C1 segment of cervical spinal cord (tissue), 14 donors: ENCODE measurements at regions not wholly inside any gene's neighbourhood (a gene's known extent, or its start where the extent isn't known, plus 50 kb on each side); places are given as distances from the start of the nearest gene placed in this dataset.

Source experiments
- DNase-seq, 14 donors: peaks; one replicate each; lab custom pipeline; 2025; lab: John Stamatoyannopoulos, UW

DNA sequence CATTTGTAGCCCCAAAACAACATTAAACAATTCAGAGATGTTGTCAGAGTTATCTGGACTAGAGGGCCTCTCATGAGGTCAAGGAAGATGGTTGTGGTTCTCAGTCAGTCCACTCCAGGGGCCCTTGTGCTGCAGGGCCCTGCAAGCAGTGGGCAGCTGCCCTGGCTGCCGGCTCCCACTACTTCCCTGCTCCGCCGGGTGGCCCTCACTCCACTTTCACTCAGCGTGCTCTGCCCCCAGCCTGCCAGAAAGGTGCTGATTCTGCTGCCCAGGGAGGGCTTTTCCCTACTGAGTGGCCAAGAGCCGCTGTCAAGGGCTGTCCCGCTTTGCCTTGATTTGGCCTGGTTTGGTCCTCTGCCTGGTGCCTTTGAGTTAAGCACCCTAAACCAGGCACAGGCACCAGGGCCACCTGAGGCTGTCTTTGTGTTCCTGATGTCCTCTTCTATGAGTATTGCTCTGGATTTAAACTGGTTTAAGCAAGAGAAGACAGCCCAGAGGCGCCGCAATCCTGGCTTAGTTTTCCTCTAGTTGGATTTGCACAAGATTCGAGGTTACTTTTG, 117.2 kb downstream of the GADD45G start:
- no peak for DNase-seq

DNA sequence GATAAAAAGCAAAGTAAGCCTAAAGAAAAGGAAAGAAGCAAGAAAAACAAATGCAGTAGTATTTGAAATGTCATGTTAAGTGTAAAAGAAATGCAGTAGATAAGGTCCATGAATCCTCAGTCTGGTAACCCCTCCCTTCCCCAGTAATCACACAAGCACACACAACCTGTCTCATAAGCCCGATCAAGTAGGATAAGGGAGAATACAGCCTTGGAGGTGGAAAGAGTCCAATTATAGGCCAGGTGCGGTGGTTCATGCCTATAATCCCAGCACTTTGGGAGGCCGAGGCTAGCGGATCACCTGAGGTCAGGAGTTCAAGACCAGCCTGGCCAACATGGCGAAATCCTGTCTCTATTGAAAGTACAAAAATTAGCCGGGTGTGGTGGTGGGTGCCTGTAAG, 117.9 kb downstream of the GADD45G start:
- no peak for DNase-seq

DNA sequence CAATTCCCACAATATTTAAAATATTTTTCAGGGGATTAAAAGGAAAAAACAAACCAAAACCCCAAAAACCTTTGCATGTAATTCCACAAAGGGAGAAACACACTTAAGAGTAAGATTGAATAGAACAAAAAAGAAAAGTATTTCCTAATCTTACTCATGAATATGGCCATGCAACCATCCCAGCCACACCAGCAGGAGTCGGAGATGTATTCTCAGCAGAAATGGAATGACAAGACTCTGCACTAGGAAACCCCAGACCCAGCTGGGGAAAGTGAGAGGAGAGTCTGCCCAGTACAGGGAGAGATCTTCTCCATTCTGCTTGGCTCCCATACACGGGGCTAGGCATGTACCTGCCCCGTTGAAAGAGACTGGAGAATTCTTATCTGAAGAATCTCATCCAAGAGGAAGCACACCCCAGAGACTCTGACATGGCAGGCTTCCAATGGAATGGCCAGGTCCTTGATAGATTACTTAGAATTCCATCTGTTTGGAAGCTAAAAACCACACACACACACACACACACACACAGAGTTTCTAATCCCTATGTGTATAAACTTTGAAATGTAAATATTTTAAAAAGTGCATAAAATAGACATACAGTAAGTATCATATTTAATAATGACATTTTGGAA, 118.8 kb downstream of the GADD45G start:
- DNase-seq, result no peak

DNA sequence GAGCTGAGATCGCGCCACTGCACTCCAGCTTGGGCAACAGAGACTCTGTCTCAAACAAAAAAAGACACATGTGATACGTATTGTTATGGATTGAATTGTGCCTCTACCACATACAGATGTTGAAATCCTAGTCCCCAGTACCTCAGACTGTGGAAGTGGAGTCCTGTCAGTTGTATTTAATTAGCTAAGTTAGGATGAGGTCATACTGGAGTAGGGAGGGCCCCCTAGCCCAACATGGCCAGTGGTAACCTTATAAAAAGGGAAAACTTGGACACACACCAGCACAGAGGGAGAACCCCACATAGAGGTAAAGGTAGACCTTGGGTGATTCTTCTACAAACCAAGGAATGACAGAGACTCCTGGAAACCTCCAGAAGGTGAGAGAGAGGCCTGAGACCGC, 119.8 kb downstream of the GADD45G start:
- DNase-seq, result no peak

DNA sequence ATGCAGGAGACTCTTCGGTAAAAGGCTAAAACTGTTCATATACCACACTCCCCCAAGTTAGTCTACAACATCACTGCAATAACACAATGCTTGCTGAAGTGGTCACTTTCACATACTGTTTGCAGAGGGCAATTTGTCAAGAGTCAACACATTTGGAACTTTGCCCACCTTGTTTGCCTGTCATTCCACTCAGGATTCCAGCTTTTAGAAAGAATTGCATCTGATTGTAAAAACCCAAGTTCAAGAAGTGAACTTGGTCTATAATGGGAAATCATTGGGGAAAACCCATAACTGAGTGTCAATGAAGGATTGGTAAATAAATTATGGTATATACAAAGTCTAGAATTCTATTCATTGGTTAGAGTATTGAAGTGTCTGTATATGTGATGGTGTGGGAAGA, 120.5 kb downstream of the GADD45G start:
- no peak for DNase-seq

DNA sequence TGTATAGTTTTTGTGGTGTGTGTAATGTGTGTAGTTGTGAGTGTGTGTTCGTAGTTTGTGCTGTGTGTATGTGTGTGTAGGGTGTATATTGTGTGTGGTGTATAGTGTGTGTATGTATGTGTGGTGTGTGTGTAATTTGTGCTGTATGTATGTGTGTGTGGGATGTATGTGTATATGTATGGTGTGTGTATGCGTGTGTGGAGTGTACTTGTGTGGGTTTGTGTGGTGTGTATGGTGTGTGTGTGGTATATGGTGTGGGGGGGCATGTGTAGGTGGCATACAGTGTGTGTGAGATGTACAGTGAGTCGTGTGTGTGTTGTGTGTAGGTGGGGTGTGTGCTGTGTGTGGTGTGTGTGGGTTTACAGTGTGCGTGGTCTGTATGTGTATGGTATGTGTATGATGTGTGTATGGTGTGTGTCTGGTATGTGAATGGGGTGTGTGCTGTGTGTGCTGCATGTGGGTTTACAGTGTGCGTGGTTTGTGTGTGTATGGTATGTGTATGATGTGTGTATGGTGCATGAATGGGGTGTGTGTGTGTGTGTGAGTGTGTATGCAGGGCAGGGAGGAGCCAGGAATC, 125.2 kb downstream of the GADD45G start:
- no peak for DNase-seq

DNA sequence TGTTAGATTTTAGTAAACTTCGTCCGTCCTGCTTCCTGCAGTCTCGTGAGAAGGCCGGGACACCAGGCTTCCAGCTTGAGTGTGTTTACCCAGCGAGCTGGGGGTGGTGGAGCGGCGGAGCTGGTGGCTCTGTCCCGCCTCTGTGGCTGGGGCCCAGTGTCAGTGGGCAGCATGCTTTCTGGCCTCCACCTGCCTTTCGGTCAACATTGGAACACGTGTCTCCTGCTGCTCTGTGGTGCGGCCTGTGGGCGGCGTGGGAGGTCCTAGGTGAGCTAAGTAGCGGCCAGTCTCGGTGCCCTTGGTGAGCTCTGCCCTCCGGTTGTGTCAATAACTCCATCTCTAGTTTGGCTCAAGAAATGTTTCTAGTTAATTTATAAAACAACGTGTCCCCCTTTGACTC, 125.9 kb downstream of the GADD45G start:
- DNase-seq, result no peak

DNA sequence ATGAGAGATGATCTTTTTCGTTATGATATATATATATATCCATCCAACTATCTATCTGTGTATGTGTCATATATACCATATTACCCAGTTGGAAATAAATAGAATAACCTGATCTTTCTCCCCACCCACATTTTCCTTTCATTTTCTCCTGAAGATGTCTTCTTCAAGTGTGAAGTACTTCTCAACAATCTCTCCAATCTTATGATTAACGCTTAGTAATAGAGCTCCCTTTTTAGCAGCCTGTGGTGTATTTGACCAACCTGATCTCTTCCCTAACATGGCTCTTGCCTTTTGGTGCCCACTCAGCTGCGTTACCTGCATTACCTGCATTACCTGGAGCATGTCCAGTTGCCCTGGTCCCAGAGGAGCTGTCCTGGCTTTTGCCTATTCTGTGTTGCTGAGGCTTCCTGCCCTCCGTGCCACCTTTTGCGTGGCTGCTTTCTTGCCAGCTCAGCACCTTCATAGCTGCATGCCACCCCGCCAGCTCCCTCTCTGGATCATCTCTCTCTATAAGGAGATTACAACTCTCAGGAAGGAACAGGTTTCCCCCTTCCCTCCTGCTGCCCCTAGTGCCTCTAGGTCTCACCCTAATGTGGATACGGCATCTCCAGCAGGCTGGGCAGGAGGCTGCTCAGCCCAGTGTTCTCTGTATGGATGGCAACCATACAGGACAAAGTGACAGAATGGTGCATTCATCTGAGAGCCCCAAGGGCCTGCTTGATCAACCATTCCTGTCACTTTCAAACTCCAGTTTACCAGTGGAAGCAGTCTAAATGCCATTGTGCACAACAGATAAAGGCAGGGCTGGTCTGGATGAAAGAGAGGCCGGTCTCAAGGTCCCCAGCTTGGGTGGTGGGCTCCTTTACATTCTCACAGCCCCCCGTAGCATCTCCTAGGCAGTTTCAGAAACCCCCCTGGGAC, 126.7 kb downstream of the GADD45G start:
- no peak for DNase-seq

DNA sequence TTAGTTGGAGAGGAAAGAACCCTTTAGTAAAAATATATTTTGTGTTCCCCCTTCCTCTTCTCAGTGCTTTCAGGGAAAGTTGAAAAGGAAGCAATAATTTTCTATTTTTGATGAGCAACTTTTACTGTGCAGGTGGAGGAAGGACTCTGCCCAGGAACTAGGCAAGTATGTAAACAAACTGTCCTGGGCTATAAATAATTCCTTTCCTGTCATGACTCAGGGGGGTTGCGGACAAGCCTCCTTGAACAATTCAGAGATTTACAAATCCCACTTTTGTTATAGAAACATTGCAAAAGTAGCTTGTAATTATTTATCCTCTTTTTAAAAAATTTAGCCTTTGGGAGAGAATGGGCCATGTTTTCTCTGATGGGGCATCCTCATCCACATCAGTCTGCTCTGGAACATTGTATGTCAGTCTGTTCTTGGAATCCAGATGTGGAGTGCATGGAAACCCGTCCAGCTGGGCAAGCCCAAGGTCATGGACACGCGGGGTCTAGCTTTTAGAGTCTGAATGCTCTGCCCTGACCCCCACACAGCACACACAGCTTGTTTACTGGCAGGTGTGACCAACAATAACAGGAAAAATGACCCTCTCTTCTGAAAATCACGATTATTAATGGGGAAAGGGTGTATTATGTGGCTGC, 127.6 kb downstream of the GADD45G start:
- DNase-seq, result no peak

DNA sequence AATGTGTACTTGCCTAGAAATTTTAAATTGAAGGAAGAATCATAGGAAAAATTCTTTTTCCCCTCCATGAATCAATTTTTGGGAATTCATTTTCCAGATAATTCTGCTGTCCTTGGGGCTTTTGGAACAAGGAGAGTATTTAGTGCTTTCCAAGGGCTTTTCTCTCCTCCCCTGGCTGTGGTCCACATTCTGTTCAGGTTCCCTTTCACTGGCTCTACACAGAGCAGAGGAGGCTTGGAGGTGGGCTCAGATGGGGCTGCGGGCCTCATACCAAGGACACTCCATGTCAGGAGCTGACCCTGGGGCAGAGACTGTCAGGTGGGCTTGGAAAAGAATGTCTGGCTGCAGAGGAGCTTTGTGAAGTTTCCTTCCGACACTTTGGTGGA, 128.1 kb downstream of the GADD45G start:
- DNase-seq, result no peak

DNA sequence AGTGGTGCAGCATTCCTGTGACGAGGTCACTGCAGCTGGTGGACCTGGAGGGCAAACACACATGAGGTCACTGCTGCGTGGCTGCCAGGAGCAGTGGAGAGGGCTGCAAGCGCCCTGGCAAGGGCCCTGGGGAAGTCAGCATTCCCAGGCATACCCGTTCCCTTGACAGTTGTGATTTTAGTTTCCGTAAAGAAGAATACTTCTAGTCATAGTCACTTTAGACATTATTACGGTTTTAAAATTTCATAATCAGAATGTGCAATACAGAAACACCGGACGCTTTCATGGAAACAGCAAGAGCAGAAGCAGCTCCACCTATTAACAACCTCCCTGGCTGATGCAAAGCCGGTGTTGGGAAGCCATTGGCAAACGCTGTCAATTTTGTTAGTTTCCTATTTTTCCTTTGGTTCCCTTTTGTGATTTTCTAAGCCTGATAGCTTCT, 129.8 kb downstream of the GADD45G start:
- DNase-seq, result peak in 1 of 14 donors; percentile 18

DNA sequence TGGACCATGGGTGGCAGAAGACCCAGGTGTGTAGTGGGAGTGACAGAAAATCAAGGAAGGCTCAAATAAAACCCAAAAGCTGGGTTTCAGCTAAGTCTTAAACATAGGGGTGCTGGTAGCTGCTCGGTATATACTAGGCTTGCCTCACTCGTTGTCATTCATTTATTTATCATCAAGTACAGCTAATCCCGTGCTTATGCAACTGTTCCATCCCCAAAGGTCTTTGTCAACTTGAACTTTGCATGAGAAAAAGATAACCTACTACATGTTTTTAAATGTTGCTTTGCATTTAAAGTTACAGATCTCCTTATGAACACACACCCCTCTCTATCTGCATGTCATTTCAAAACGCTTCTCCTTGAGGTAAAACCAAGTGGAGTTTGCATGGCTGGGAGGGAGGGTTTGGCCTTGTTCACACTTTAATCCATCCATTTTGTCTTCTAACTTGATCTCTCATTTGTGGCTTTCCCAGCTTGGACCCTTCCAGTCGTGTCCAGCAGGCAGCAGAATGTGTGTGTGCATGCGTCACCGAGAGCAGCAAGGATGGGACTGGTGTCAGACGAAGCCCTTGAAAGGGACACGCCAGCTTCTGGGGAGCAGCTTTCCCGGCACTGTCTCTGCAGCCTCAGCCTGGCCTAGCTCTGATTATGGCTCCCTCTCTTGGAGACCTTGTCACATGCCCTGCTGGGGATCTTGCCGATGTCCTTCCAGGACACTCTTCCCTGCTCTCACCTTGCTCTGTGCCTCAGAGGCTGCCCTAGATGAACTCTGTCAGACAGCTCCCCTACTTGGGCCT, 133.5 kb downstream of the GADD45G start:
- no peak for DNase-seq

DNA sequence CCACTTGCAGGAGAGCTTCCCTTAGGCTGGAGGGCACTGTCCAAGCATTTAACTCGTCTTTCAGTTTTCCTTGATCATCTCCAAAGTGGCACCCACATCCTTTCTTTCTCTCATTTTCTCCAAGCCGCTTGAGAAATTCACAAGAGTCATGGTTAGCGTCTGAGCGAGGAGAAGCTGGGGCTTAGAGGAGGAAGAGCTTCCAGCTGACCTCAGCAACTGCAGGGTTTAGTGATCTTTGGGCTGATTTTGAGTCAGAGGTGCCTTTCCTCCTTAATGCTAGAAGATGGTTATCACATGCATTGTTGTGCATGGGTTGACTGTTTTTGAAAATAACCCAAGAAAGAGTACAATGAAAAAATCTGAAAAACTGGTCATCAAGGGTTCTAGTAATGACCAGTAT, 134.7 kb downstream of the GADD45G start:
- no peak for DNase-seq

DNA sequence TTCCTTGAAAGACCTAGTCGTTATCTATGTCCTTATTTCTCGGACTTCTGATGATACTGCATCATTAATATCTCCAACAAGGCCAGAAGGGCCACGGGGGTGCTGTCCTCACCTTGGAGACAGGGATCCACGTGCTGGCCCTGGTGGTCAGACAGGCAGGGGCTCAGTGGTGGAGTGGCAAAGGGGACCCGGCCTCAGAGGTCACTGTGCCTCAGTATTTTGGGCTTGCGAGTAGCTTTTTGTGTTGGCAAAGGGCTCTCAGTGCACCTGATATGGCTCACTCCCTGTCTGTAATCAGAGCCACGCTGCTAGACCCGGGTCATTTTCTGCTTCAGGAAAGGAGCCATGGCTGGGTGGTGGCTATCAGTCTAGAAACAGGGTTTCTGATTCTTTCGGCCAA, 135.1 kb downstream of the GADD45G start:
- DNase-seq, result no peak

DNA sequence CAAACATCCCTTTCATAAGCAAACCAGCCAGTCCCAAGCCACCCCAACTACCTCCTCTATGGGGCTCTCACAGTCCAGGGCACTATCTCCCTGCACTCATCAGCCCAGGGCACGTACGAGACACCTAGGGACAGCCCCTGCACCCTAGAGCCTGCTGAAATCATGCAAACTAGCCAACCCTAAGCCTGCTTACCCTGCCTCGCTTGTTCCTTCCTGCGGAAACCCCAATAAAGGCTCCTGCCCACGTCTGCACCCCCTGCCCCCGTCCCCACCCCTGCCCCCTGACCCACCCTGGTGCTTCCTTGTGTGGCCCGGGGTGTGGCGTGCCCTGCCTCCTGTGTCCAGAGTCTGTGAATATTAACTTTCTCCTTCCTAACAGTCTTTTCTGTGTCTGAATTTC, 135.9 kb downstream of the GADD45G start:
- DNase-seq, result no peak

DNA sequence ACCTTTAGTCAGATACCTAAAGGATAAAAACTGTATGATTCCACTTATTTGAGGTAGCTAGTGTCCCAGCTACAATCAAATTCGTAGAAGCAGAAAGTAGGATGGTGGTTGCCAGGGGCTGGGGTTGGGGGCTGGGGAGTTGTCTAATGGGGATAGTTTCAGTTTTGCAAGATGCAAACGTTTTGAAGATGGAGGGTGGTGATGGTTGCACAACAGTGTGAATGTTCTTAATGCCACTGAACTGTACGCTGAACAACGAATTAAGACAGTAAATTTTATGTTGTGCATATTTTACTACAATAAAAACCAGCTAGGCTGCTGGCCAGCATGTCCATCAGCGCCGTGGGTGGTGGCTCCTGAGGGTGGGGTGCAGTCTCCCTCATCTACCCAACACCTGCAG, 137.8 kb downstream of the GADD45G start:
- no peak for DNase-seq

DNA sequence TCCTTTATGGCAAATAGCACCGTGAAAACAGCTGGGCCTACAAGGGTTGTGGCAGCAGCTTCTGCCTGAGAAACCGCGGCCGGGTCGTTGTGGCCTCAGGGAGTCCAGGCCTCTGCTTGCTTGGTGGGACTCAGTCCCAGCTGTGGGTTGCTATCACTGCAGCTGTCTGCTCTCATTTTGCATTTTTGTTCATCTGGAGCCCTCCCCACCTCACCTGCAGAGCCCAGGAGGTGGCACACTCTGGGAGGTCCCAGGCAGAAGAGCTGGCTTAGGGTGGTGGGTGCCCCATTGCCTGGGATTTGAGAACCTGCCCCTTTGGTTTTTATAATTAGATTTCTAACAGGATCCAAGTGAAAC, 138.4 kb downstream of the GADD45G start:
- DNase-seq, result no peak

DNA sequence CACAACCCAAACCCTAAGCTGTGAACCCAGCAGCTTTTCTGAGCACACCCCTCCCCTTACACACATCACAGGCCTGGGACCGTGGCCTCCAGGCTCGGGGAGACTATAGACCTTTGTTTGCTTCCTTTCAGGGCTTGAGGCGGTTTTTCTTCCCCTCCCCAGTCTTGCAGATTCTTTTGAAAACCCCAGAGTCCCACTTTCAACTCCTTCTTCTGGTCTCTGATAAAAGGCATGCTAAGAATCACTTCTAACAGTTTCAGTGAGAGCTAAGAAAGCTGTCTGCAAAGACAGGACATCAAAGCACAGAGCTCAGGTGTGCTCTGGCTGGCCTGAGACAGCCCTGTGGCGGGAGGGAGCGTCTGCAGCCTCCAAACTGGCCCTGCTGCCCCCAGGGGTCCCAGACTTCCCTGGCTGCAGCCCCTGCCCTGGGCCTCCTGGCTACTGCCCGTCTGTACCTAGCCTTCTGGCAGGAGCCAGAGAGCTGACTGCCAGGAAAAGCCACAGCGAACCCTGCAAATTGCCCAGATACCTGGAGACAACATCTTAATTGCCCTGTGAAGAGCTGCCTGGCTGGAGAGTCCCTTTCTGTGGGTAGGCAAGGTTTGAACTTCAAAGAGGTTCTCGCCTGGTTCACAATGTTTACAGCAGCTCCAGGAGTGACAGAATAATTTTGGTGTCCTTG, 138.9 kb downstream of the GADD45G start:
- DNase-seq, result peak in 1 of 14 donors; percentile 62

DNA sequence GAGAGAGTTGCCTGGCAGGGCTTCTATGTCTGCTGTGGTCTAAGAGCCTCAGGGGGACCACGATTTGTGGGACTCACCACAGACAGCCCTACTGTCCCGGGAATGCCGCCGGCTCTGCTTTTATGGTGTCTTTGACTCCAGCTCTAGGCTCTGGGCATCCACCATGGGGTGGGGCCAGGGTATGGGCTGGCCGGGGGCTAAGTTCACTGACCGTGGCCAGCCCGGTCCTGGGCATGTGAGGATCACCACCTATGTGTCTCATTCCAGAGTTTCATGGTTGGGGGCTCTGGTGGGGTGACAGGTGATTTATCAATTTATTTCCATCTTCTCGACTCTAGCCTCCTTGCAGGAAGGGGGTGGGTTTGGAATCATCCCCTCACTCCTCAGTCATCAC, 139.4 kb downstream of the GADD45G start:
- no peak for DNase-seq

DNA sequence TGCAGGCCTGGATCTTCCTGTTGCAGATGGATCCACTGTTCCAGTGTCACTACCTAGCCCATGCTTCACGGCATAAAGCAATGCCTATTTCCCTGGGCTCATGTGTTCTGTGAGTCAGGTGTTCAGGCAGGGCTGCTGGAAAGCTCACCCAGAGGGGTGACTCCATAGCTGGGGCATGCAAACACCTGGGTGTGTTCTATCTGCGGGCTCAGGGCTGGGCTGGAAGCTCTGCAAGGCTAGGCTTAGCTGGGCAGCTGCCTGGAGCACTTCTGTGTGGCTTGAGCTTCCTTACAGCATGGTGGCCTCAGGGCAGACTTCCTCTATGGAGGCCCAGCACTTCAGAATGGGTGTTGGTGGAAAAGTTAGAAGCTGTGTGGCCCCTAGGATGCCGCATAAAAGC, 139.9 kb downstream of the GADD45G start:
- no peak for DNase-seq
